ENCODE measurements at regions not wholly inside any gene's neighbourhood (a gene's known extent, or its start where the extent isn't known, plus 50 kb on each side); places are given as distances from the start of the nearest gene placed in this dataset.

DNA sequence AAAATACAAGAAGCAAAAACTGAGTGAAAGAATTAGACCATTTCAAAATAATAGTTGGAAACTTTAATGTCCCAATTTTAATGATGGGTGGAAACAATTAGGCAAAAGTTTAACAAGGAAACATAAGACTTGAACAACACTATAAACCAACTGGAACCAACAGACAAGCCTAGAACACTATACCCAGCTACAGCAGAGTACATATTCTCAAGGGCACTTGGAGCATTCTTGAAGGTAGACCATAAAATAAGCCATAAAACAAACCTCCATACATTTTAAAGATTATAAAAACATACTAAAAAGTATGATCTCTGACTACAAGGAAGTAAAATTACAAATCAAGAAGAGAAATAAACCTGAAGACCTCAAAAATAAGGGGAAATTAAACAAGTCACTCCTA lies 616.7 kb downstream of the SUCLG1 start:
- TF ChIP-seq, protein P1, sequence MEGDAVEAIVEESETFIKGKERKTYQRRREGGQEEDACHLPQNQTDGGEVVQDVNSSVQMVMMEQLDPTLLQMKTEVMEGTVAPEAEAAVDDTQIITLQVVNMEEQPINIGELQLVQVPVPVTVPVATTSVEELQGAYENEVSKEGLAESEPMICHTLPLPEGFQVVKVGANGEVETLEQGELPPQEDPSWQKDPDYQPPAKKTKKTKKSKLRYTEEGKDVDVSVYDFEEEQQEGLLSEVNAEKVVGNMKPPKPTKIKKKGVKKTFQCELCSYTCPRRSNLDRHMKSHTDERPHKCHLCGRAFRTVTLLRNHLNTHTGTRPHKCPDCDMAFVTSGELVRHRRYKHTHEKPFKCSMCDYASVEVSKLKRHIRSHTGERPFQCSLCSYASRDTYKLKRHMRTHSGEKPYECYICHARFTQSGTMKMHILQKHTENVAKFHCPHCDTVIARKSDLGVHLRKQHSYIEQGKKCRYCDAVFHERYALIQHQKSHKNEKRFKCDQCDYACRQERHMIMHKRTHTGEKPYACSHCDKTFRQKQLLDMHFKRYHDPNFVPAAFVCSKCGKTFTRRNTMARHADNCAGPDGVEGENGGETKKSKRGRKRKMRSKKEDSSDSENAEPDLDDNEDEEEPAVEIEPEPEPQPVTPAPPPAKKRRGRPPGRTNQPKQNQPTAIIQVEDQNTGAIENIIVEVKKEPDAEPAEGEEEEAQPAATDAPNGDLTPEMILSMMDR (IDR thresholded peaks at IDR 0.05; ENCODE audit: low read depth, low read length): no peak
- H3K4me3 ChIP-seq: no peak overlapping the region
- no peak overlapping the region for H3K27ac ChIP-seq
- no peaks in the 10 kb centered on the region for H3K27me3 ChIP-seq
- H3K9me3 ChIP-seq (ENCODE audit: low read depth): no peaks in the 10 kb centered on the region
- no peaks in the 10 kb centered on the region for H3K4me1 ChIP-seq (ENCODE audit: low read depth)
- H3K36me3 ChIP-seq: no peaks in the 10 kb centered on the region
- no peak for DNase-seq (ENCODE audit: low read depth in 1 of 2, low spot score in 1 of 2)

DNA sequence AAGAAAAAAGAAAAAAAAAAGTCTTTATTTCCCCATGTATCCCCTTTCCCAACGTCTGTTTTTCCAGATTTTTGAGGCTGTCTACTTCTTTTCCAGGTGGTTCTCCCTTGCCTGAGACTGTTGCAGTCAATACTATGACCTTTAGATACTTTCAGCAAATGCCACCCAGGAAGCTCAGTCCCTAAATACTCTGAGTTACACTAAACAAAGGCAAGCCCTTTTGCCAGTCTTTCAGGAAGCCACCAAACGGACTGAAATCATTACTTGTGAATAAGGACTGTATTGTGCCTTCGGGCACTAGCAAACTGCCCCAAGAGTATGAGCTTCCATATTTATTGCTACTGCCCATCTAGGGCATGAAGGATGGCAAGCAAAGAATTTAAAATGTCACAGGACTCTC lies 621.3 kb downstream of the SUCLG1 start:
- Histone ChIP-seq H3K4me3 (no peak overlapping the region), H3K9me3 (ENCODE audit: low read depth) (no peaks in the 10 kb centered on the region), H3K27ac (no peak overlapping the region), H3K4me1 (ENCODE audit: low read depth) (peaks cover 2% of the 10 kb centered on the region), H3K27me3 (no peaks in the 10 kb centered on the region), H3K36me3 (no peaks in the 10 kb centered on the region)
- no peak for DNase-seq (ENCODE audit: low read depth in 1 of 2, low spot score in 1 of 2)
- TF ChIP-seq, protein P1 (IDR thresholded peaks at IDR 0.05; ENCODE audit: low read depth, low read length): no peak

DNA sequence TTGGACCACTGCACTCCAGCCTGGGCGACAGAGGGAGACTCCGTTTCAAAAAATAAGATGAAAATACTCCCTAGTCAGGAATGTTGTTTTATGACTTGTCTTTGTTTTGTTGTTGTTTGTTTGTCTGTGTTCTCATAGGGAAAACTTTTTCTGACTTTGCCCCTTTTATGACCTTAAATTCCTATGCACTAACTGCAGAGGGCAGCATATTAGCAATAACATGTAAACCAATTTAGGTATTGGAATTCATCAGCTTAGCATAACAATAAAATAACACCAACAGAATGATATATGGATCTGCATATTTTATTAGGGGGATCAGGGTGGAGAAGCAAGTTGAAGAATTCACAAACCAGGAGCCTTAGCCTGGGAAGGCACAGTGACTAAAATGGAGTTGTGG lies 631.5 kb downstream of the SUCLG1 start:
- H3K27ac ChIP-seq: no peak overlapping the region
- no peak for DNase-seq (ENCODE audit: low read depth in 1 of 2, low spot score in 1 of 2)
- no peaks in the 10 kb centered on the region for H3K9me3 ChIP-seq (ENCODE audit: low read depth)
- H3K4me1 ChIP-seq (ENCODE audit: low read depth): peaks cover 5% of the 10 kb centered on the region
- H3K4me3 ChIP-seq: no peak overlapping the region
- no peaks in the 10 kb centered on the region for H3K27me3 ChIP-seq
- no peaks in the 10 kb centered on the region for H3K36me3 ChIP-seq
- TF ChIP-seq, protein P1 (IDR thresholded peaks at IDR 0.05; ENCODE audit: low read depth, low read length): no peak

DNA sequence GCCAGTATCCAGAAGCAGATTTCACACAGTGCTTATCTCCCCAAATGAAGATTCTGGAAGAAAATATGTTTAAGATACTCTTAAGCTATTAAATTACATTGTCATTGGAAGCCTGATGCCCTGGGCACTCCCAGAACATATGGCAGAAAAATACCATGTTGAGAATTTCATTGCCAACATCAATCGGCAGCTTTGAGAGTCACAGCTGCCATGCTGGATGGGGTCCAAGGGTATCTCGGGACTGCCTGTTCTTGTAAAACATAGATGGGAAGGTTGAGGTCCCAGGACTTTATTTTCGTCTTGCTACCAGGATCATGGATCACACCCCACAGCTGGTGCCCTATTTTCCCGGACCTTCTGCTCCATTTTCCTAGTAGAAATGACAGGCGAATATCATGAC lies 632.5 kb downstream of the SUCLG1 start:
- Histone ChIP-seq H3K4me3 (no peak overlapping the region), H3K4me1 (ENCODE audit: low read depth) (no peaks in the 10 kb centered on the region), H3K36me3 (no peaks in the 10 kb centered on the region), H3K27me3 (no peaks in the 10 kb centered on the region), H3K9me3 (ENCODE audit: low read depth) (no peaks in the 10 kb centered on the region), H3K27ac (no peak overlapping the region)
- TF ChIP-seq, protein P1 (IDR thresholded peaks at IDR 0.05; ENCODE audit: low read depth, low read length): no peak
- DNase-seq (ENCODE audit: low read depth in 1 of 2, low spot score in 1 of 2): no peak

DNA sequence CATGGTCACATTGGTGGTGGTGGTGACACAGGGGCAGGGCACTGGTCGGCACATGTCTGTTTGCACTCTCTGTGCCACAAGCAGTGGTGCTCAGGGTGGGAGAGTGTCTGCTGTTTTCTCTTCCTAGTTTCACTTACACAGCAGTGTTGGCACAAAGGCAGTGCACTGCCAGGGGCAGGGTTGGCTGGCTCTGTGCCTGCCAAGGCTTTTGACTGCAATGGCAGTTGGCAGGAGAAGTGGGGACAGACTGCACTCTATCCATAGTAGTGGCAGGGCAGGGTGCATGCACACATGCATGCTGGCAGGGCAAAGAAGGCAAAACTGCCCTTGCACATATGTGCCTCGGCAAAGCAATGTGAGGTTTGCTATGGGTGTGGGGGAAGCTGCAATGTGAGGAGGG lies 635.9 kb downstream of the SUCLG1 start:
- H3K9me3 ChIP-seq (ENCODE audit: low read depth): no peaks in the 10 kb centered on the region
- H3K4me1 ChIP-seq (ENCODE audit: low read depth): no peaks in the 10 kb centered on the region
- TF ChIP-seq, protein P1 (IDR thresholded peaks at IDR 0.05; ENCODE audit: low read depth, low read length): no peak

DNA sequence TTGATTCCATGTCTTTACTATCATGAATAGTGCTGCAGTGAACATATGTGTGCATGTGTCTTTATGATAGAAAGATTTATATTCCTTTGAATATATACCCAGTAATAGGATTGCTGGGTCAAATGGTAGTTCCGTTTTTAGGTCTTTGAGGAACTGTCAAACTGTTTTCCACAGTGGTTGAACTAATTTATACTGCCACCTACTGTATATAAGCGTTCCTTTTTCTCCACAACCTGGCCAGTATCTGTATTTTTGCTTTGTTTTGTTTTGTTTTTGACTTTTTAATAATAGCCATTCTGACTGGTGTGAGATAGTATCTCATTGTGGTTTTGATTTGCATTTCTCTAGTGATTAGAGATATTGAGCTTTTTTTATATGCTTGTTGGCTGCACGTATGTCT lies 641.6 kb downstream of the SUCLG1 start:
- Histone ChIP-seq H3K9me3 (ENCODE audit: low read depth) (no peaks in the 10 kb centered on the region), H3K4me3 (no peak overlapping the region), H3K27me3 (no peaks in the 10 kb centered on the region), H3K27ac (no peak overlapping the region), H3K4me1 (ENCODE audit: low read depth) (no peaks in the 10 kb centered on the region), H3K36me3 (no peaks in the 10 kb centered on the region)
- TF ChIP-seq, protein P1 (IDR thresholded peaks at IDR 0.05; ENCODE audit: low read depth, low read length): no peak
- DNase-seq (ENCODE audit: low read depth in 1 of 2, low spot score in 1 of 2): peak in 1 of 2 donors; percentile 6

More for the DNA sequence above, 635.9 kb downstream of the SUCLG1 start:
- H3K36me3 ChIP-seq: no peaks in the 10 kb centered on the region
- H3K4me3 ChIP-seq: no peak overlapping the region
- no peak overlapping the region for H3K27ac ChIP-seq
- H3K27me3 ChIP-seq: no peaks in the 10 kb centered on the region
- DNase-seq (ENCODE audit: low read depth in 1 of 2, low spot score in 1 of 2): no peak

Data from cardiac muscle cell (in vitro differentiated cells and primary cell).